ENCODE measurements at regions not wholly inside any gene's neighbourhood (a gene's known extent, or its start where the extent isn't known, plus 50 kb on each side); places are given as distances from the start of the nearest gene placed in this dataset.
"Not testable (repeated sequence)": the region's sequence is repeated elsewhere in the genome, so short reads cannot be mapped to it uniquely, and the experiment has no call there.

DNA sequence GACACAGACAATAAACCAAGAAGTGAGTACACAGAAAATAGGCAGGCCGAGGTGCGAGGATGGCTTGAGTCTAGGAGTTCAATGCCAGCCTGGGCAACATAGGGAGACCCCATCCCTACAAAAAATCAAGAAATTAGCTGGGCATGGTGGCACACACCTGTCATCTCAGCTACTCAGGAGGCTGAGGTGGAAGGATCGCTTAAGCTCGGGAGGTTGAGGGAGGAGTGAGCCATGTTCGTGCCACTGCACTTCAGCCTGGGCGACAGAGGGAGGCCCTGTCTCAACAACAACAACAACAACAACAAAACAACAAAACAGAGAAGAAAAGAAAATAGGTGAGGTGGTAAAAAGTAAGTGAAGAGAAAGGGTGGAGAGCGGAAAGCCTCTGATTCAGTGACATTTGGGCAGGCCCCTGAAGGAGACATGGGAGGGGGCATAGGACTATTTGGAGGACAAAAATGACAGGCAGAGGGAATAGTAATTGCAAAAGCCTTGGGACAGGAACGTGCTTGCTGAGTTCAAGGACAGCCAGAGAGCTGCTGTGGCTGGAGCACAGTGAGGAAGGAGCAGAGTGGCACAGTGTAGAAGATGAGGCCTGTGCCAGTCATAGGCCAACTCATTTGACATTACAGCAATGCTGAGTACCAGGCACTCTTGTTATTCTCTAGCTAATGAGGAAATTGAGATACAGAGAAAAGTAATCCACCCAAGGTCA is 160.6 kb downstream of the VEGFA start (continued):
- TF ChIP-seq, protein P1, sequence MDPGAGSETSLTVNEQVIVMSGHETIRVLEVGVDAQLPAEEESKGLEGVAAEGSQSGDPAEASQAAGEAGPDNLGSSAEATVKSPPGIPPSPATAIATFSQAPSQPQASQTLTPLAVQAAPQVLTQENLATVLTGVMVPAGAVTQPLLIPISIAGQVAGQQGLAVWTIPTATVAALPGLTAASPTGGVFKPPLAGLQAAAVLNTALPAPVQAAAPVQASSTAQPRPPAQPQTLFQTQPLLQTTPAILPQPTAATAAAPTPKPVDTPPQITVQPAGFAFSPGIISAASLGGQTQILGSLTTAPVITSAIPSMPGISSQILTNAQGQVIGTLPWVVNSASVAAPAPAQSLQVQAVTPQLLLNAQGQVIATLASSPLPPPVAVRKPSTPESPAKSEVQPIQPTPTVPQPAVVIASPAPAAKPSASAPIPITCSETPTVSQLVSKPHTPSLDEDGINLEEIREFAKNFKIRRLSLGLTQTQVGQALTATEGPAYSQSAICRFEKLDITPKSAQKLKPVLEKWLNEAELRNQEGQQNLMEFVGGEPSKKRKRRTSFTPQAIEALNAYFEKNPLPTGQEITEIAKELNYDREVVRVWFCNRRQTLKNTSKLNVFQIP (CRISPR knock-in tag; IDR thresholded peaks at IDR 0.05; ENCODE audit: borderline replicate concordance, low read depth), result no peak
- TF ChIP-seq ZNF565 (CRISPR knock-in tag; conservative IDR thresholded peaks at IDR 0.05; ENCODE audit: low read depth), result no peak
- TF ChIP-seq GLIS3 (CRISPR knock-in tag; IDR thresholded peaks at IDR 0.05), result no peak
- TF ChIP-seq, protein P2, sequence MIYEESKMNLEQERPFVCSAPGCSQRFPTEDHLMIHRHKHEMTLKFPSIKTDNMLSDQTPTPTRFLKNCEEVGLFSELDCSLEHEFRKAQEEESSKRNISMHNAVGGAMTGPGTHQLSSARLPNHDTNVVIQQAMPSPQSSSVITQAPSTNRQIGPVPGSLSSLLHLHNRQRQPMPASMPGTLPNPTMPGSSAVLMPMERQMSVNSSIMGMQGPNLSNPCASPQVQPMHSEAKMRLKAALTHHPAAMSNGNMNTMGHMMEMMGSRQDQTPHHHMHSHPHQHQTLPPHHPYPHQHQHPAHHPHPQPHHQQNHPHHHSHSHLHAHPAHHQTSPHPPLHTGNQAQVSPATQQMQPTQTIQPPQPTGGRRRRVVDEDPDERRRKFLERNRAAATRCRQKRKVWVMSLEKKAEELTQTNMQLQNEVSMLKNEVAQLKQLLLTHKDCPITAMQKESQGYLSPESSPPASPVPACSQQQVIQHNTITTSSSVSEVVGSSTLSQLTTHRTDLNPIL (CRISPR knock-in tag; IDR thresholded peaks at IDR 0.05; ENCODE audit: low read depth), result no peak
- no peak for TF ChIP-seq BACH2 (CRISPR knock-in tag; IDR thresholded peaks at IDR 0.05; ENCODE audit: borderline replicate concordance)
- TF ChIP-seq ZNF70 (CRISPR knock-in tag; IDR thresholded peaks at IDR 0.05), result no peak
- no peak for TF ChIP-seq ZFP30 (CRISPR knock-in tag; IDR thresholded peaks at IDR 0.05)
- no peak for TF ChIP-seq ARNTL (CRISPR knock-in tag; IDR thresholded peaks at IDR 0.05; ENCODE audit: borderline replicate concordance, low read depth)
- TF ChIP-seq ESRRG (CRISPR knock-in tag; IDR thresholded peaks at IDR 0.05), result no peak
- TF ChIP-seq SNAI2 (CRISPR knock-in tag; IDR thresholded peaks at IDR 0.05), result no peak

DNA sequence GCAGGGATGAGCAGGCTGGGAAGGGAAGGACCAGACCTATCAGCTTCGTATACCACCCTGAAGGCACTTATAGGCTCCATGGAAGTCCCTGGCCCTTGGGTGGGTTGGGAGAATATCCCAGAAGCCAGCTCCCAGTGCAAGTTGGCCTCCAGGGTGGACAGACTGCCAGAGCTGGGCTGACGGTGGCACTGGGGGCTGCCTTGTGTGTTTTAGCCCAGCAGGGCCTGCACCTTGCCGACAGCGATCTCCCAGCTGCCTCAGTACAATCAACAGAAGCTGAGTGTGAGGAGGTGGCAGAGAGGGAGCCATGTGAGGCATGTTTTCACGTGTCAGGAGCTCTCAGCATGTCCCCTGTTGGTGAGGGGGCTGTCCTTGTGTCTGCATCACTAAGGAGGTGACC is 159.5 kb downstream of the VEGFA start:
- TF ChIP-seq ZFP30 (CRISPR knock-in tag; IDR thresholded peaks at IDR 0.05) (no peak), ZNF8 (CRISPR knock-in tag; IDR thresholded peaks at IDR 0.05) (no peak), CSDC2 (CRISPR knock-in tag; IDR thresholded peaks at IDR 0.05) (no peak)
- no peak for ATAC-seq

DNA sequence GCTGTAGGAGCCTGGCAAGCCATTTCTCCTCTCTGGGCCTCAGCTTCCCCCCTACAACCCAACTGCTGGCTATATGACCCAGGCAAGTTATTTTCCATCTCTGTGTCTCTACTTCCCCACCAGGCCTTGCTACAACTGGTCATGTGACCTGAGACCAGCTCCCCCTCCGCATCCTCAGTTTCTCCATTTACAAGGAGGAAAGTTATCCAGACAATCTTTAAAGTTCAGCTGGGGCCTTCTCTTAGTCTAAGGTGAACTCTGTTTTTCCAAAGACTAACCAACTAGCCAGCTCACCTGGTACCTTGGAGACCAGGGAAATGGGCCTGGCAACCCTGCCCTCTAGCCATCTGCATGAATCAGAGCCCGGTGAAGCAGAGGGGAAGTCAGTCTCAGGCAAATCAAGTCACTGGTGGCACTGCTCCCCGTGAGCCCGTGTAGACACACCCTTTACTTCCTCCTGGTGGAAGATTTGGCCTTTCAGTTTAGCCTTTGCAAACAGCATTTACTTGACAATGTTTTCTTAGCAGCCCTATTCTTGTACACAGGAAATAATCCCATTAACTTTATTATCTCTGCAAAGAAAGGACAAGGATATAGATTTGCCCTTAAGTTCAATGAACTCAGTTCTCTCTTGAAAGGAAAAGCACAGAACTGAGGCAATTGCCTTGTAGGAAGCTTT is 157.7 kb downstream of the VEGFA start:
- no peak for ATAC-seq
- TF ChIP-seq, protein P2 (CRISPR knock-in tag; IDR thresholded peaks at IDR 0.05; ENCODE audit: low read depth), result no peak
- TF ChIP-seq ZNF565 (CRISPR knock-in tag; conservative IDR thresholded peaks at IDR 0.05; ENCODE audit: low read depth), result no peak
- no peak for TF ChIP-seq ESRRG (CRISPR knock-in tag; IDR thresholded peaks at IDR 0.05)

DNA sequence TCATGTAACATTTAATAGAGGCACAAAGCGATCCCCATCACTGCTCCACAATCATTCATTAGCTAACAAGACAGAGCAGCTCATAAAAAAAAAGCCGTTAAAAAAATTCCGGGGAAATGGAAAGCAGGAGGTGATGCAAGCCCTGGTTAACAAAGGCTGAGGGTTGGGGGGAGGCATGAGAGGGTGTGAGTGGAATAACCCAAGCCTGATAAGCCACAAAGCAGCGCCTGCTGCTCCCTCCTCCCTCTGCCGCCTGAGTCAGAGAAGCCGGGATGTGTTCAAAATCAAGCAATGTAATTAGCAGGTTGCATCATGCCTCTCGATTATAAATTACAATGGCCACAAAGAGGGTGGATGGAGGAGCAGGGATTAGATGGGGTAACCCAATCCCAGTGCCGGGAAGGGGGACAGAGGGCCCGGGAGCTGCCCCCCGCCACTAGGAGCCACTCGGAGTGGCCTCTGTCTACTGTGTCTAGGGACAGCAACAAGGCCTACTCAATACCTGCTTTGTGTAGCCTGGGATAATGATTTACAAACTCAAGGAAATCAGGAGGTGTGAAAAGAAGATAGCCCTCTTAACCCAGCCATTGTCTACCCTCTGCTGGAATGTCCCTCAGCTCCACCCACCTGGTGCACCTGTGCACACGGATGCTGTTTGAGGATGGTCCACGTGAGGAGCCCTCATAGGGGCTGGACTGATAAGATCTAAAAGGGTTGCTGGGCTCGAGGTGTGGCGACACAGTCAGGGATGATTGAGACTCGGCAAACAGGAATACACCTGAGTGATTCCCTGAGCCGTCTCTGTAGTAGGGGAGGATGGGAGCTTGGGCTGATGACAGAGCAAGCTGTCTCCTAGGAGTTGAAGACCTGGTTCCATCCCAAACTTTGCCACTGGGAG is 156.9 kb downstream of the VEGFA start:
- TF ChIP-seq ZNF70 (CRISPR knock-in tag; IDR thresholded peaks at IDR 0.05) (no peak), CSDC2 (CRISPR knock-in tag; IDR thresholded peaks at IDR 0.05) (no peak), TOX (CRISPR knock-in tag; IDR thresholded peaks at IDR 0.05; ENCODE audit: borderline replicate concordance) (no peak), ARNTL (CRISPR knock-in tag; IDR thresholded peaks at IDR 0.05; ENCODE audit: borderline replicate concordance, low read depth) (no peak), BACH2 (CRISPR knock-in tag; IDR thresholded peaks at IDR 0.05; ENCODE audit: borderline replicate concordance) (no peak), ZFP30 (CRISPR knock-in tag; IDR thresholded peaks at IDR 0.05) (no peak), OSR1 (CRISPR knock-in tag; IDR thresholded peaks at IDR 0.05) (no peak), ZNF565 (CRISPR knock-in tag; conservative IDR thresholded peaks at IDR 0.05; ENCODE audit: low read depth) (no peak), ESRRG (CRISPR knock-in tag; IDR thresholded peaks at IDR 0.05) (no peak), ZNF8 (CRISPR knock-in tag; IDR thresholded peaks at IDR 0.05) (no peak), SNAI2 (CRISPR knock-in tag; IDR thresholded peaks at IDR 0.05) (no peak)
- TF ChIP-seq, protein P2 (CRISPR knock-in tag; IDR thresholded peaks at IDR 0.05; ENCODE audit: low read depth), result no peak
- TF ChIP-seq, protein P3, sequence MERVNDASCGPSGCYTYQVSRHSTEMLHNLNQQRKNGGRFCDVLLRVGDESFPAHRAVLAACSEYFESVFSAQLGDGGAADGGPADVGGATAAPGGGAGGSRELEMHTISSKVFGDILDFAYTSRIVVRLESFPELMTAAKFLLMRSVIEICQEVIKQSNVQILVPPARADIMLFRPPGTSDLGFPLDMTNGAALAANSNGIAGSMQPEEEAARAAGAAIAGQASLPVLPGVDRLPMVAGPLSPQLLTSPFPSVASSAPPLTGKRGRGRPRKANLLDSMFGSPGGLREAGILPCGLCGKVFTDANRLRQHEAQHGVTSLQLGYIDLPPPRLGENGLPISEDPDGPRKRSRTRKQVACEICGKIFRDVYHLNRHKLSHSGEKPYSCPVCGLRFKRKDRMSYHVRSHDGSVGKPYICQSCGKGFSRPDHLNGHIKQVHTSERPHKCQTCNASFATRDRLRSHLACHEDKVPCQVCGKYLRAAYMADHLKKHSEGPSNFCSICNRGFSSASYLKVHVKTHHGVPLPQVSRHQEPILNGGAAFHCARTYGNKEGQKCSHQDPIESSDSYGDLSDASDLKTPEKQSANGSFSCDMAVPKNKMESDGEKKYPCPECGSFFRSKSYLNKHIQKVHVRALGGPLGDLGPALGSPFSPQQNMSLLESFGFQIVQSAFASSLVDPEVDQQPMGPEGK (CRISPR knock-in tag; IDR thresholded peaks at IDR 0.05; ENCODE audit: borderline replicate concordance), result no peak
- TF ChIP-seq, protein P1 (CRISPR knock-in tag; IDR thresholded peaks at IDR 0.05; ENCODE audit: borderline replicate concordance, low read depth), result no peak
- TF ChIP-seq, protein P4, sequence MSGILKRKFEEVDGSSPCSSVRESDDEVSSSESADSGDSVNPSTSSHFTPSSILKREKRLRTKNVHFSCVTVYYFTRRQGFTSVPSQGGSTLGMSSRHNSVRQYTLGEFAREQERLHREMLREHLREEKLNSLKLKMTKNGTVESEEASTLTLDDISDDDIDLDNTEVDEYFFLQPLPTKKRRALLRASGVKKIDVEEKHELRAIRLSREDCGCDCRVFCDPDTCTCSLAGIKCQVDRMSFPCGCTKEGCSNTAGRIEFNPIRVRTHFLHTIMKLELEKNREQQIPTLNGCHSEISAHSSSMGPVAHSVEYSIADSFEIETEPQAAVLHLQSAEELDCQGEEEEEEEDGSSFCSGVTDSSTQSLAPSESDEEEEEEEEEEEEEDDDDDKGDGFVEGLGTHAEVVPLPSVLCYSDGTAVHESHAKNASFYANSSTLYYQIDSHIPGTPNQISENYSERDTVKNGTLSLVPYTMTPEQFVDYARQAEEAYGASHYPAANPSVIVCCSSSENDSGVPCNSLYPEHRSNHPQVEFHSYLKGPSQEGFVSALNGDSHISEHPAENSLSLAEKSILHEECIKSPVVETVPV (CRISPR knock-in tag; IDR thresholded peaks at IDR 0.05), result no peak
- 0 out of 3 replicates have a peak, but pooled peaks have one; percentile 7 for ATAC-seq

DNA sequence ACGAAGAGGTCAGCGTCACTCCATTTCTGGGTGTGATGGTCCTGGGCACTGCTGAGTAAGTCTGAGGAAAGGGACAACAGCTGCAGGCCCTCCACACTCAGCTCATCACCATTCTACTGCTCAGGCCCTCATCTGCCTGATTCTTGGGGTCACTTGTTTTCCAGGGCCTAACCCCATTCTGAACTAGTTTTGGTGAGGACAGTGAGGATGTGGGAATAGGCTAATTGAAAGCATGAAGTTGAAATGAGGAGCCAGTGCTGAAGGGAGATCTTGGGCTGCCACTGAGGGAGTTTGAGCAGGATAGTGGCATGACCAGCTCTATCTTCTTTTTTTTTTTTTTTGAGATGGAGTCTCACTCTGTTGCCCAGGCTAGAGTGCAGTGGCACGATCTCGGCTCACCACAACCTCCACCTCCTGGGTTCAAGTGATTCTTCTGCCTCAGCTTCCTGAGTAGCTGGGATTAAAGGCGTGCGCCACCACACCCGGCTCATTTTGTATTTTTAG is 155.7 kb downstream of the VEGFA start:
- not testable (repeated sequence) for ATAC-seq
